ENCODE measurements at regions not wholly inside any gene's neighbourhood (a gene's known extent, or its start where the extent isn't known, plus 50 kb on each side); places are given as distances from the start of the nearest gene placed in this dataset.

- DNase-seq = peak; percentile 25
- Histone ChIP-seq H3K9me3 (no peaks in the 10 kb centered on the region), H3K4me3 (no peak overlapping the region), H3K4me1 (peaks cover 15% of the 10 kb centered on the region), H3K27me3 (no peaks in the 10 kb centered on the region), H3K36me3 (ENCODE audit: low read depth, missing control alignments) (no peaks in the 10 kb centered on the region), H3K27ac (no peak overlapping the region)
- WGBS, 2 donors = 35 to 49% methylated on average over 1 of the region's 1 CpG
- TF ChIP-seq POLR2A (IDR thresholded peaks at IDR 0.05) (no peak), CTCF (IDR thresholded peaks at IDR 0.05) (no peak)
- intact Hi-C loops (cut with DNase I; ENCODE audit: low total_unique reads) = no loop called here
These were observed 60.9 kb upstream of the MGAT5 start for GRCh38 chr2:134193006-134193405.

- DNase-seq = no peak
- TF ChIP-seq POLR2A (IDR thresholded peaks at IDR 0.05) (no peak), CTCF (IDR thresholded peaks at IDR 0.05) (no peak)
- WGBS, 2 donors = 68 to 84% methylated on average over 5 of the region's 5 CpGs
- Histone ChIP-seq H3K4me1 (peaks cover 15% of the 10 kb centered on the region), H3K4me3 (no peak overlapping the region), H3K27ac (no peak overlapping the region), H3K27me3 (no peaks in the 10 kb centered on the region), H3K36me3 (ENCODE audit: low read depth, missing control alignments) (no peaks in the 10 kb centered on the region), H3K9me3 (no peaks in the 10 kb centered on the region)
- intact Hi-C loops (cut with DNase I; ENCODE audit: low total_unique reads) = no loop called here
These were observed 59.4 kb upstream of the MGAT5 start for GRCh38 chr2:134194519-134194918.

- no peak for TF ChIP-seq CTCF (IDR thresholded peaks at IDR 0.05)
- TF ChIP-seq POLR2A (IDR thresholded peaks at IDR 0.05) = no peak
- intact Hi-C loops (cut with DNase I; ENCODE audit: low total_unique reads) = no loop called here
- WGBS, 2 donors = 88 to 89% methylated on average over 6 of the region's 6 CpGs
- no peaks in the 10 kb centered on the region for H3K36me3 ChIP-seq (ENCODE audit: low read depth, missing control alignments)
- no peaks in the 10 kb centered on the region for H3K27me3 ChIP-seq
- no peak for DNase-seq
- H3K27ac ChIP-seq = no peak overlapping the region
- no peak overlapping the region for H3K4me3 ChIP-seq
- H3K4me1 ChIP-seq = peaks cover 14% of the 10 kb centered on the region
- no peaks in the 10 kb centered on the region for H3K9me3 ChIP-seq
These were observed 58.5 kb upstream of the MGAT5 start for GRCh38 chr2:134195341-134195740.

GRCh38 chr2:134197445-134197844 lies 56.4 kb upstream of the MGAT5 start:
- no peaks in the 10 kb centered on the region for H3K27me3 ChIP-seq
- no peak for TF ChIP-seq POLR2A (IDR thresholded peaks at IDR 0.05)
- no peak for TF ChIP-seq CTCF (IDR thresholded peaks at IDR 0.05)
- WGBS, 2 donors = 91 to 95% methylated on average over 3 of the region's 3 CpGs
- no peak overlapping the region for H3K27ac ChIP-seq
- peaks cover 20% of the 10 kb centered on the region for H3K4me1 ChIP-seq
- no peaks in the 10 kb centered on the region for H3K36me3 ChIP-seq (ENCODE audit: low read depth, missing control alignments)
- H3K4me3 ChIP-seq = no peak overlapping the region
- intact Hi-C loops (cut with DNase I; ENCODE audit: low total_unique reads) = no loop called here
- no peaks in the 10 kb centered on the region for H3K9me3 ChIP-seq
- no peak for DNase-seq

- Histone ChIP-seq H3K9me3 (no peaks in the 10 kb centered on the region), H3K4me1 (peaks cover 20% of the 10 kb centered on the region), H3K36me3 (ENCODE audit: low read depth, missing control alignments) (no peaks in the 10 kb centered on the region), H3K27ac (no peak overlapping the region), H3K4me3 (no peak overlapping the region), H3K27me3 (no peaks in the 10 kb centered on the region)
- intact Hi-C loops (cut with DNase I; ENCODE audit: low total_unique reads) = no loop called here
- no peak for TF ChIP-seq CTCF (IDR thresholded peaks at IDR 0.05)
- TF ChIP-seq POLR2A (IDR thresholded peaks at IDR 0.05) = no peak
- DNase-seq = no peak
- 83 to 86% methylated on average over 1 of the region's 1 CpG for WGBS, 2 donors
These were observed 55.8 kb upstream of the MGAT5 start for GRCh38 chr2:134198006-134198634.
